Endothelial cell of umbilical vein (primary cell): ENCODE measurements at regions not wholly inside any gene's neighbourhood (a gene's known extent, or its start where the extent isn't known, plus 50 kb on each side); places are given as distances from the start of the nearest gene placed in this dataset.

Source experiments
- BruUV-seq: library from RNA; stranded (reverse); fragments of 400-500 nt; replicated peaks from 2 replicates; lab custom pipeline; 2021; lab: Mats Ljungman, UMichigan
- CTCF ChIA-PET: fragments of 300-600, 350-600 bp; sonication (Branson Sonifier 250); formaldehyde crosslinking; loops from one replicate; lab custom pipeline; 2021; ENCODE audit warnings: antibody characterized with exemption, inconsistent platforms; lab: Charles Lee
- POLR2A ChIA-PET: fragments of 300-600, 350-600 bp; sonication (Branson Sonifier 250); formaldehyde crosslinking; loops from one replicate; lab custom pipeline; 2021; ENCODE audit warnings: antibody characterized with exemption, inconsistent platforms; lab: Charles Lee
- DNase-seq: peaks from one replicate; pipeline ENCODE4 v3.0.0-alpha.2; 2011; ENCODE audit warnings: low read depth, low spot score
- FAIRE-seq: peaks from 2 replicates; lab custom pipeline; 2011; peaks lifted over from hg19 to GRCh38; lab: Jason Lieb, UNC
- H2AFZ ChIP-seq: 2 replicates; pipeline ENCODE4 v1.6.0; 2012; ENCODE audit warnings: low read depth, low read length, control low read depth, inconsistent platforms
- H3K27ac ChIP-seq: 2 replicates; pipeline ENCODE4 v1.5.1; 2011; ENCODE audit warnings: low read depth, mild to moderate bottlenecking, control low read depth, low read length, moderate library complexity; ENCODE audit not compliant: insufficient read depth
- H3K27me3 ChIP-seq, 2 experiments: 2 replicates each; pipeline versions ENCODE4 v1.6.0 to v1.6.1; 2011; ENCODE audit warnings: low read length in 2 of 2, mixed read lengths in 1 of 2; ENCODE audit not compliant: control insufficient read depth in 2 of 2, insufficient read depth in 2 of 2
- H3K36me3 ChIP-seq, 2 experiments: 2 replicates in 1 of 2; 3 replicates in 1 of 2; pipeline ENCODE4 v1.5.1; 2011; ENCODE audit warnings: low read length in 2 of 2, mild to moderate bottlenecking in 1 of 2, moderate library complexity in 1 of 2; ENCODE audit not compliant: control insufficient read depth in 2 of 2, insufficient read depth in 2 of 2; ENCODE audit errors: extremely low read depth in 1 of 2
- H3K4me1 ChIP-seq: 3 replicates; pipeline ENCODE4 v1.5.1; 2011; ENCODE audit warnings: mild to moderate bottlenecking, low read length; ENCODE audit not compliant: control insufficient read depth, insufficient read depth; ENCODE audit errors: extremely low read depth
- H3K4me2 ChIP-seq: 2 replicates; pipeline ENCODE4 v1.6.1; 2011; ENCODE audit warnings: low read length, control low read depth, mixed read lengths; ENCODE audit not compliant: insufficient read depth
- H3K4me3 ChIP-seq, 3 experiments: fragments of 200-600 bp in 1 of 3; sonication (generic), shearing (Covaris generic) in 1 of 3; replicated peaks in 1 of 3; 2 replicates each; pipeline ENCODE4 v1.5.1; 2011 to 2016; ENCODE audit warnings: control low read depth in 3 of 3, low read length in 3 of 3, mild to moderate bottlenecking in 2 of 3, inconsistent platforms in 1 of 3, low read depth in 1 of 3, moderate library complexity in 1 of 3; ENCODE audit not compliant: insufficient read depth in 1 of 3
- H3K79me2 ChIP-seq: 2 replicates; pipeline ENCODE4 v1.6.0; 2012; ENCODE audit warnings: low read length, inconsistent platforms; ENCODE audit not compliant: control insufficient read depth, insufficient read depth
- H3K9ac ChIP-seq: replicated peaks from 2 replicates; pipeline ENCODE3; 2011; ENCODE audit warnings: low read length, control low read depth; ENCODE audit not compliant: insufficient read depth; ENCODE audit errors: extremely low read depth
- H3K9me1 ChIP-seq: replicated peaks from 3 replicates; pipeline ENCODE4 v1.6.0; 2011; ENCODE audit warnings: mild to moderate bottlenecking, low read length; ENCODE audit not compliant: control insufficient read depth, insufficient read depth; ENCODE audit errors: extremely low read depth
- H3K9me3 ChIP-seq: replicated peaks from 2 replicates; pipeline ENCODE4 v1.5.1; 2012; ENCODE audit warnings: low read length, inconsistent platforms; ENCODE audit not compliant: control insufficient read depth, insufficient read depth
- H4K20me1 ChIP-seq: replicated peaks from 2 replicates; pipeline ENCODE3; 2011; ENCODE audit warnings: mild to moderate bottlenecking, low read length; ENCODE audit not compliant: control insufficient read depth, insufficient read depth; ENCODE audit errors: extremely low read depth
- EZH2 ChIP-seq: IDR thresholded peaks from 2 replicates; pipeline ENCODE4 v1.6.1; 2012; ENCODE audit warnings: borderline replicate concordance, low read depth, mild to moderate bottlenecking, moderate library complexity, low read length, inconsistent platforms; ENCODE audit not compliant: severe bottlenecking
- FOS ChIP-seq: IDR thresholded peaks from 2 replicates; pipeline ENCODE4 v1.6.1; 2011; ENCODE audit warnings: mild to moderate bottlenecking, low read length, moderate library complexity, borderline replicate concordance; ENCODE audit not compliant: insufficient read depth
- GATA2 ChIP-seq: IDR thresholded peaks from 2 replicates; pipeline ENCODE4 v1.7.0; 2011; ENCODE audit warnings: low read depth, mild to moderate bottlenecking, moderate library complexity, mixed read lengths, low read length; ENCODE audit not compliant: insufficient read length, insufficient read depth
- JUN ChIP-seq: IDR thresholded peaks from 2 replicates; pipeline ENCODE4 v1.6.1; 2011; ENCODE audit warnings: borderline replicate concordance, low read depth; ENCODE audit not compliant: insufficient read length, insufficient read depth
- MYC ChIP-seq: IDR thresholded peaks from one replicate; pipeline ENCODE4 v1.6.1; 2011; ENCODE audit warnings: mild to moderate bottlenecking, low read depth, low read length
- POLR2A ChIP-seq: IDR thresholded peaks from 2 replicates; pipeline ENCODE4 v1.6.1; 2012; ENCODE audit warnings: low read depth, mild to moderate bottlenecking, control low read depth, low read length
- POLR2AphosphoS5 ChIP-seq: IDR thresholded peaks from 2 replicates; pipeline ENCODE4 v1.6.1; 2012; ENCODE audit warnings: low read depth, mild to moderate bottlenecking, control low read depth, low read length, moderate library complexity; ENCODE audit not compliant: insufficient read depth
- dilution Hi-C: fragments of 300-500 bp; cut with MboI; formaldehyde crosslinking; loops from one replicate; pipeline ENCODE4 v1.15.0; 2019; ENCODE audit warnings: low sequenced_read_pairs; ENCODE audit not compliant: extremely low pct_ligation_motif_present
- intact Hi-C: fragments of 100-400 bp; cut with micrococcal nuclease; formaldehyde crosslinking; loops from one replicate; pipeline ENCODE4 v1.10.0; 2022
- TF ChIP-seq, protein P1 (sequence below): IDR thresholded peaks from 2 replicates; pipeline ENCODE4 v1.6.1; 2011; ENCODE audit not compliant: insufficient read depth, insufficient read length
- TF ChIP-seq, protein P2 (sequence below), 2 donors: IDR thresholded peaks; 1 replicate in 1 of 2; 2 replicates in 1 of 2; pipeline ENCODE4 v1.5.1; 2011; ENCODE audit warnings: low read length in 2 of 2, mild to moderate bottlenecking in 2 of 2, moderate library complexity in 2 of 2, control low read depth in 1 of 2, inconsistent platforms in 1 of 2, low read depth in 1 of 2; ENCODE audit not compliant: insufficient read depth in 1 of 2; ENCODE audit errors: extremely low read depth in 1 of 2

- H3K79me2 ChIP-seq = no peaks in the 10 kb centered on the region
- dilution Hi-C loops (no loop called here), intact Hi-C loops (no loop called here)
- no peak overlapping the region for H3K4me2 ChIP-seq
- H3K36me3 ChIP-seq = no peaks in the 10 kb centered on the region
- ChIA-PET POLR2A (no interaction called here), CTCF (no interaction called here)
- TF ChIP-seq POLR2AphosphoS5 (no peak), JUN (no peak), EZH2 (no peak), POLR2A (no peak), GATA2 (no peak), MYC (no peak), FOS (no peak)
- TF ChIP-seq, protein P1, sequence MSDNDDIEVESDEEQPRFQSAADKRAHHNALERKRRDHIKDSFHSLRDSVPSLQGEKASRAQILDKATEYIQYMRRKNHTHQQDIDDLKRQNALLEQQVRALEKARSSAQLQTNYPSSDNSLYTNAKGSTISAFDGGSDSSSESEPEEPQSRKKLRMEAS = no peak
- TF ChIP-seq, protein P2, sequence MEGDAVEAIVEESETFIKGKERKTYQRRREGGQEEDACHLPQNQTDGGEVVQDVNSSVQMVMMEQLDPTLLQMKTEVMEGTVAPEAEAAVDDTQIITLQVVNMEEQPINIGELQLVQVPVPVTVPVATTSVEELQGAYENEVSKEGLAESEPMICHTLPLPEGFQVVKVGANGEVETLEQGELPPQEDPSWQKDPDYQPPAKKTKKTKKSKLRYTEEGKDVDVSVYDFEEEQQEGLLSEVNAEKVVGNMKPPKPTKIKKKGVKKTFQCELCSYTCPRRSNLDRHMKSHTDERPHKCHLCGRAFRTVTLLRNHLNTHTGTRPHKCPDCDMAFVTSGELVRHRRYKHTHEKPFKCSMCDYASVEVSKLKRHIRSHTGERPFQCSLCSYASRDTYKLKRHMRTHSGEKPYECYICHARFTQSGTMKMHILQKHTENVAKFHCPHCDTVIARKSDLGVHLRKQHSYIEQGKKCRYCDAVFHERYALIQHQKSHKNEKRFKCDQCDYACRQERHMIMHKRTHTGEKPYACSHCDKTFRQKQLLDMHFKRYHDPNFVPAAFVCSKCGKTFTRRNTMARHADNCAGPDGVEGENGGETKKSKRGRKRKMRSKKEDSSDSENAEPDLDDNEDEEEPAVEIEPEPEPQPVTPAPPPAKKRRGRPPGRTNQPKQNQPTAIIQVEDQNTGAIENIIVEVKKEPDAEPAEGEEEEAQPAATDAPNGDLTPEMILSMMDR (IDR thresholded peaks at IDR 0.05; ENCODE audit: extremely low read depth in 1 of 2, insufficient read depth in 1 of 2, low read depth in 1 of 2, low read length in 2 of 2) = no peak
- H4K20me1 ChIP-seq = no peaks in the 10 kb centered on the region
- H3K9me1 ChIP-seq = no peaks in the 10 kb centered on the region
- H3K9me3 ChIP-seq = no peaks in the 10 kb centered on the region
- H3K9ac ChIP-seq = no peak overlapping the region
- BruUV-seq = no TSS peak
- H3K27ac ChIP-seq = no peak overlapping the region
- DNase-seq (no peak), FAIRE-seq (no peak)
- no peak overlapping the region for H2AFZ ChIP-seq
- H3K27me3 ChIP-seq = no peaks in the 10 kb centered on the region
- no peak overlapping the region for H3K4me3 ChIP-seq
- H3K4me1 ChIP-seq = no peaks in the 10 kb centered on the region
Observed at GRCh38 chr3:94520364-94520763, 457.5 kb downstream of the NSUN3 start.
